H9 (cell line): ENCODE measurements at regions not wholly inside any gene's neighbourhood (a gene's known extent, or its start where the extent isn't known, plus 50 kb on each side); places are given as distances from the start of the nearest gene placed in this dataset.

ENCODE experiments used
- DNase-seq: peaks from one replicate; pipeline ENCODE4 v3.0.0-alpha.2; 2017
- H2AFZ ChIP-seq: one replicate; pipeline ENCODE4 v1.6.1; 2013; ENCODE audit warnings: mild to moderate bottlenecking, low read length, control low read depth, moderate library complexity
- H2AK5ac ChIP-seq: 2 replicates; pipeline ENCODE4 v1.6.1; 2013; ENCODE audit warnings: low read length, control low read depth, mixed read lengths; ENCODE audit not compliant: insufficient read length
- H2BK120ac ChIP-seq: one replicate; pipeline ENCODE4 v1.6.1; 2013; ENCODE audit warnings: low read depth, mild to moderate bottlenecking, low read length, control low read depth, inconsistent platforms; ENCODE audit not compliant: poor library complexity, severe bottlenecking
- H2BK12ac ChIP-seq: 2 replicates; pipeline ENCODE4 v1.6.1; 2013; ENCODE audit warnings: low read length, control low read depth, mixed read lengths, low read depth; ENCODE audit not compliant: insufficient read length
- H2BK15ac ChIP-seq: 2 replicates; pipeline ENCODE4 v1.6.1; 2013; ENCODE audit warnings: low read depth, low read length, control low read depth
- H2BK20ac ChIP-seq: one replicate; pipeline ENCODE4 v1.6.1; 2013; ENCODE audit warnings: low read depth, mild to moderate bottlenecking, low read length, control low read depth, inconsistent platforms; ENCODE audit not compliant: poor library complexity, severe bottlenecking
- H2BK5ac ChIP-seq: 2 replicates; pipeline ENCODE4 v1.6.1; 2013; ENCODE audit warnings: low read length, control low read depth, mixed read lengths; ENCODE audit not compliant: insufficient read length
- H3K14ac ChIP-seq: 2 replicates; pipeline ENCODE4 v1.6.1; 2013; ENCODE audit warnings: low read length, control low read depth; ENCODE audit not compliant: insufficient read depth
- H3K18ac ChIP-seq: 2 replicates; pipeline ENCODE4 v1.6.1; 2013; ENCODE audit warnings: low read depth, mild to moderate bottlenecking, mixed read lengths, low read length, control low read depth; ENCODE audit not compliant: insufficient read length
- H3K23ac ChIP-seq: 2 replicates; pipeline ENCODE4 v1.6.1; 2013; ENCODE audit warnings: low read length, control low read depth, mixed read lengths, low read depth; ENCODE audit not compliant: insufficient read length
- H3K23me2 ChIP-seq: 2 replicates; pipeline ENCODE4 v1.6.1; 2013; ENCODE audit warnings: low read depth, mild to moderate bottlenecking, mixed read lengths, low read length, control low read depth; ENCODE audit not compliant: insufficient read length, poor library complexity, severe bottlenecking
- H3K27ac ChIP-seq: 2 replicates; pipeline ENCODE4 v1.5.1; 2013; ENCODE audit warnings: low read length, control low read depth, mixed read lengths, low read depth; ENCODE audit not compliant: insufficient read length
- H3K27me3 ChIP-seq: 2 replicates; pipeline ENCODE4 v1.6.1; 2013; ENCODE audit warnings: low read length, control low read depth, inconsistent platforms; ENCODE audit not compliant: insufficient read depth
- H3K4ac ChIP-seq: 2 replicates; pipeline ENCODE4 v1.6.1; 2013; ENCODE audit warnings: low read depth, mild to moderate bottlenecking, control low read depth, inconsistent platforms, low read length, moderate library complexity
- H3K4me1 ChIP-seq: 2 replicates; pipeline ENCODE4 v1.6.1; 2013; ENCODE audit warnings: low read length, control low read depth, inconsistent platforms; ENCODE audit not compliant: insufficient read depth
- H3K4me2 ChIP-seq: 2 replicates; pipeline ENCODE4 v1.6.1; 2013; ENCODE audit warnings: low read length, control low read depth, mixed read lengths; ENCODE audit not compliant: insufficient read length, insufficient read depth
- H3K56ac ChIP-seq: 2 replicates; pipeline ENCODE4 v1.6.1; 2013; ENCODE audit warnings: low read depth, mild to moderate bottlenecking, mixed read lengths, low read length, control low read depth; ENCODE audit not compliant: insufficient read length
- H3K79me1 ChIP-seq: 2 replicates; pipeline ENCODE4 v1.6.1; 2013; ENCODE audit warnings: low read depth, mild to moderate bottlenecking, moderate library complexity, low read length, control low read depth, inconsistent platforms; ENCODE audit not compliant: insufficient read depth, poor library complexity, severe bottlenecking
- H3K79me2 ChIP-seq: 2 replicates; pipeline ENCODE4 v1.6.1; 2013; ENCODE audit warnings: low read length, control low read depth, inconsistent platforms; ENCODE audit not compliant: insufficient read depth
- H3K9ac ChIP-seq: 2 replicates; pipeline ENCODE4 v1.6.1; 2013; ENCODE audit warnings: low read length, control low read depth, mixed read lengths; ENCODE audit not compliant: insufficient read length; ENCODE audit errors: extremely low read depth
- H3K9me3 ChIP-seq: one replicate; pipeline ENCODE4 v1.6.1; 2013; ENCODE audit warnings: low read depth, low read length, inconsistent platforms; ENCODE audit not compliant: control insufficient read depth
- H3T11ph ChIP-seq: one replicate; pipeline ENCODE4 v1.6.1; 2013; ENCODE audit warnings: mild to moderate bottlenecking, low read length, control low read depth, inconsistent platforms
- H4K20me1 ChIP-seq: one replicate; pipeline ENCODE4 v1.6.1; 2013; ENCODE audit not compliant: control insufficient read depth, insufficient read length, insufficient read depth
- H4K5ac ChIP-seq: 2 replicates; pipeline ENCODE4 v1.6.1; 2013; ENCODE audit warnings: low read depth, mild to moderate bottlenecking, mixed read lengths, low read length, control low read depth; ENCODE audit not compliant: insufficient read length
- H4K8ac ChIP-seq: replicated peaks from 2 replicates; pipeline ENCODE4 v1.6.1; 2013; ENCODE audit warnings: low read length, control low read depth, mixed read lengths, low read depth; ENCODE audit not compliant: insufficient read length
- H4K91ac ChIP-seq: 2 replicates; pipeline ENCODE4 v1.6.1; 2013; ENCODE audit warnings: low read depth, mild to moderate bottlenecking, moderate library complexity, mixed read lengths, low read length, control low read depth; ENCODE audit not compliant: insufficient read length
- H3K27ac Mint-ChIP-seq, 3 experiments: 2 replicates in 2 of 3; 3 replicates in 1 of 3; pipeline ENCODE4 v1.8.0; 2020 to 2021; ENCODE audit warnings: mixed read lengths in 3 of 3, mild to moderate bottlenecking in 1 of 3, moderate library complexity in 1 of 3
- H3K27me3 Mint-ChIP-seq: 2 replicates; pipeline ENCODE4 v1.8.0; 2021; ENCODE audit warnings: low read depth, mild to moderate bottlenecking, moderate library complexity, mixed read lengths
- H3K36me3 Mint-ChIP-seq, 3 experiments: 2 replicates in 2 of 3; 3 replicates in 1 of 3; pipeline ENCODE4 v1.8.0; 2020 to 2021; ENCODE audit warnings: low read depth in 3 of 3, mixed read lengths in 3 of 3; ENCODE audit not compliant: insufficient read depth in 1 of 3
- H3K4me1 Mint-ChIP-seq, 2 experiments: 2 replicates each; pipeline ENCODE4 v1.8.0; 2020; ENCODE audit warnings: mixed read lengths in 2 of 2
- H3K4me3 Mint-ChIP-seq, 2 experiments: 2 replicates in 1 of 2; 3 replicates in 1 of 2; pipeline ENCODE4 v1.8.0; 2020 to 2021; ENCODE audit warnings: mild to moderate bottlenecking in 2 of 2, mixed read lengths in 2 of 2, moderate library complexity in 1 of 2
- H3K9me3 Mint-ChIP-seq, 2 experiments: 2 replicates in 1 of 2; 3 replicates in 1 of 2; pipeline ENCODE4 v1.8.0; 2020; ENCODE audit warnings: mild to moderate bottlenecking in 2 of 2, mixed read lengths in 2 of 2, moderate library complexity in 1 of 2
- CTCF ChIP-seq: fragments of 200-600 bp; sonication (generic); conservative IDR thresholded peaks from 3 replicates; pipeline ENCODE4 v1.8.0; 2021; ENCODE audit warnings: antibody characterized with exemption, mild to moderate bottlenecking
- WGBS: extraction: QIAGEN DNeasy Blood & Tissue Kit; methylation state at CpG from one replicate; pipeline ENCODE4 v1.1.7; 2013; ENCODE audit warnings: missing lambda C conversion rate, low lambda C conversion rate, mixed read lengths; ENCODE audit not compliant: insufficient read length; ENCODE audit errors: extremely low coverage; 5-methylcytosine and 5-hydroxymethylcytosine counted together

- no peak for DNase-seq
- Mint-ChIP-seq H3K36me3 (peaks cover 0 to 4% (median 0%) of the 10 kb centered on the region in 3 experiments; a peak in 1 of 7 replicates), H3K4me3 (no peak overlapping the region), H3K27ac (no peak overlapping the region), H3K9me3 (peaks cover 0 to 3% of the 10 kb centered on the region in 2 experiments; a peak in 2 of 5 replicates), H3K27me3 (no peaks in the 10 kb centered on the region), H3K4me1 (no peaks in the 10 kb centered on the region; a peak in 1 of 4 replicates)
- H3K79me2 ChIP-seq = no peaks in the 10 kb centered on the region
- H4K8ac ChIP-seq = no peak overlapping the region
- no peak overlapping the region for H4K5ac ChIP-seq
- no peaks in the 10 kb centered on the region for H3K4me1 ChIP-seq
- H2BK12ac ChIP-seq = no peak overlapping the region
- H3K9me3 ChIP-seq = no peaks in the 10 kb centered on the region
- H3K4ac ChIP-seq = no peak overlapping the region
- no peak overlapping the region for H3K14ac ChIP-seq
- H4K20me1 ChIP-seq = no peaks in the 10 kb centered on the region
- no peak overlapping the region for H2AFZ ChIP-seq
- H3K23ac ChIP-seq = no peak overlapping the region
- H3K79me1 ChIP-seq = no peaks in the 10 kb centered on the region
- H3K9ac ChIP-seq = no peak overlapping the region
- H2AK5ac ChIP-seq = no peak overlapping the region
- H3K27ac ChIP-seq = no peak overlapping the region
- H2BK15ac ChIP-seq = no peak overlapping the region
- no peak overlapping the region for H2BK120ac ChIP-seq
- WGBS = no CpG with 5 or more reads among the region's 3 CpGs
- no peak for TF ChIP-seq CTCF
- H2BK5ac ChIP-seq = no peak overlapping the region
- no peaks in the 10 kb centered on the region for H3K23me2 ChIP-seq
- no peaks in the 10 kb centered on the region for H3K27me3 ChIP-seq
- no peak overlapping the region for H3T11ph ChIP-seq
- H3K4me2 ChIP-seq = no peak overlapping the region
- H2BK20ac ChIP-seq = no peak overlapping the region
- no peak overlapping the region for H4K91ac ChIP-seq
- H3K18ac ChIP-seq = no peak overlapping the region
- no peak overlapping the region for H3K56ac ChIP-seq
Measured at GRCh38 chr21:19855522-19855921, 1142.7 kb upstream of the NCAM2 start.
